Mesenchymal stem cell (in vitro differentiated cells and primary cell): ENCODE measurements at regions not wholly inside any gene's neighbourhood (a gene's known extent, or its start where the extent isn't known, plus 50 kb on each side); places are given as distances from the start of the nearest gene placed in this dataset.
"Not testable (repeated sequence)": the region's sequence is repeated elsewhere in the genome, so short reads cannot be mapped to it uniquely, and the experiment has no call there.

ENCODE experiments used
- DNase-seq: peaks from one replicate; pipeline ENCODE4 v3.0.0-alpha.2; 2013
- H2AFZ ChIP-seq: one replicate; pipeline ENCODE4 v1.6.1; 2013; ENCODE audit warnings: low read depth, mild to moderate bottlenecking, control low read depth, inconsistent platforms, low read length, moderate library complexity
- H2AK5ac ChIP-seq: 2 replicates; pipeline ENCODE4 v1.6.1; 2013; ENCODE audit warnings: low read length, moderate library complexity, mild to moderate bottlenecking, inconsistent platforms; ENCODE audit not compliant: severe bottlenecking
- H2BK120ac ChIP-seq: one replicate; pipeline ENCODE4 v1.6.1; 2013; ENCODE audit warnings: low read depth, mild to moderate bottlenecking, inconsistent platforms, low read length, moderate library complexity
- H2BK12ac ChIP-seq, 2 experiments: one replicate each; pipeline ENCODE4 v1.6.1; 2013; ENCODE audit warnings: inconsistent platforms in 2 of 2, low read length in 2 of 2, mild to moderate bottlenecking in 2 of 2, moderate library complexity in 2 of 2, control low read depth in 1 of 2
- H2BK15ac ChIP-seq: one replicate; pipeline ENCODE4 v1.6.1; 2013; ENCODE audit warnings: mild to moderate bottlenecking, low read depth, inconsistent platforms; ENCODE audit not compliant: poor library complexity, severe bottlenecking
- H2BK5ac ChIP-seq: 2 replicates; pipeline ENCODE4 v1.6.1; 2013; ENCODE audit warnings: low read depth, mild to moderate bottlenecking, low read length, control low read depth, inconsistent platforms; ENCODE audit not compliant: poor library complexity, severe bottlenecking
- H3K14ac ChIP-seq, 2 experiments: one replicate each; pipeline ENCODE4 v1.6.1; 2013; ENCODE audit warnings: inconsistent platforms in 2 of 2, low read length in 2 of 2, control low read depth in 1 of 2, mild to moderate bottlenecking in 1 of 2, moderate library complexity in 1 of 2
- H3K18ac ChIP-seq, 2 experiments: one replicate each; pipeline ENCODE4 v1.6.1; 2013; ENCODE audit warnings: inconsistent platforms in 2 of 2, low read length in 2 of 2, control low read depth in 1 of 2, low read depth in 1 of 2, mild to moderate bottlenecking in 1 of 2
- H3K23ac ChIP-seq, 2 experiments: one replicate each; pipeline ENCODE4 v1.6.1; 2013; ENCODE audit warnings: inconsistent platforms in 2 of 2, low read length in 2 of 2, mild to moderate bottlenecking in 2 of 2, moderate library complexity in 2 of 2, control low read depth in 1 of 2
- H3K27ac ChIP-seq: 2 replicates; pipeline ENCODE4 v1.5.1; 2013; ENCODE audit warnings: mild to moderate bottlenecking, moderate library complexity, low read length, control low read depth, inconsistent platforms; ENCODE audit not compliant: poor library complexity, severe bottlenecking
- H3K27me3 ChIP-seq, 2 experiments: 2 replicates each; pipeline versions ENCODE4 v1.6.1 to v1.7.0; 2013; ENCODE audit warnings: low read length in 2 of 2, mild to moderate bottlenecking in 2 of 2, moderate library complexity in 2 of 2, control low read depth in 1 of 2, inconsistent platforms in 1 of 2; ENCODE audit not compliant: control insufficient read depth in 1 of 2, insufficient read depth in 1 of 2
- H3K36me3 ChIP-seq, 2 experiments: 2 replicates each; pipeline versions ENCODE4 v1.6.1 to v1.7.0; 2013; ENCODE audit warnings: low read length in 2 of 2, control low read depth in 1 of 2, inconsistent platforms in 1 of 2, low read depth in 1 of 2, mild to moderate bottlenecking in 1 of 2; ENCODE audit not compliant: insufficient read depth in 2 of 2, control insufficient read depth in 1 of 2
- H3K4ac ChIP-seq, 2 experiments: one replicate each; pipeline ENCODE4 v1.6.1; 2013; ENCODE audit warnings: inconsistent platforms in 2 of 2, low read length in 2 of 2, mild to moderate bottlenecking in 2 of 2, moderate library complexity in 2 of 2, control low read depth in 1 of 2, low read depth in 1 of 2
- H3K4me1 ChIP-seq: 2 replicates; pipeline ENCODE4 v1.6.1; 2013; ENCODE audit warnings: low read depth, low read length, control low read depth; ENCODE audit not compliant: control insufficient read depth, insufficient read depth
- H3K4me2 ChIP-seq: 2 replicates; pipeline ENCODE4 v1.6.1; 2013; ENCODE audit warnings: low read length, mild to moderate bottlenecking, inconsistent platforms; ENCODE audit not compliant: poor library complexity, severe bottlenecking
- H3K4me3 ChIP-seq, 2 experiments: 2 replicates each; pipeline versions ENCODE4 v1.5.1 to v1.7.0; 2013; ENCODE audit warnings: low read length in 2 of 2, mild to moderate bottlenecking in 2 of 2, control low read depth in 1 of 2, low read depth in 1 of 2; ENCODE audit not compliant: insufficient read depth in 1 of 2
- H3K79me1 ChIP-seq: replicated peaks from 2 replicates; pipeline ENCODE4 v1.6.1; 2013; ENCODE audit warnings: mild to moderate bottlenecking, control low read depth, low read length, inconsistent platforms; ENCODE audit not compliant: poor library complexity, severe bottlenecking
- H3K9ac ChIP-seq: 2 replicates; pipeline ENCODE4 v1.7.0; 2013; ENCODE audit warnings: mild to moderate bottlenecking, low read length, moderate library complexity
- H3K9me3 ChIP-seq: 2 replicates; pipeline ENCODE4 v1.7.0; 2013; ENCODE audit warnings: mild to moderate bottlenecking, low read length; ENCODE audit not compliant: control insufficient read depth
- H4K8ac ChIP-seq: one replicate; pipeline ENCODE4 v1.6.1; 2013; ENCODE audit warnings: inconsistent platforms, mild to moderate bottlenecking, low read length, moderate library complexity
- H4K91ac ChIP-seq: one replicate; pipeline ENCODE4 v1.6.1; 2013; ENCODE audit warnings: mild to moderate bottlenecking, low read length, inconsistent platforms
- WGBS: methylation state at CpG from one replicate; pipeline ENCODE4 v1.1.7; 2013; ENCODE audit warnings: mixed read lengths; 5-methylcytosine and 5-hydroxymethylcytosine counted together

- Histone ChIP-seq H4K91ac (no peak overlapping the region), H2BK5ac (no peak overlapping the region), H3K4me3 (no peak overlapping the region), H3K18ac (no peak overlapping the region), H2AK5ac (no peak overlapping the region), H2AFZ (no peak overlapping the region), H3K27me3 (peaks cover 0 to 19% of the 10 kb centered on the region in 2 experiments), H3K36me3 (no peaks in the 10 kb centered on the region), H2BK120ac (no peak overlapping the region), H3K79me1 (no peaks in the 10 kb centered on the region), H3K23ac (no peak overlapping the region), H3K9ac (no peak overlapping the region), H2BK12ac (no peak overlapping the region), H4K8ac (no peak overlapping the region), H3K9me3 (no peaks in the 10 kb centered on the region), H3K4ac (no peak overlapping the region), H3K4me2 (no peak overlapping the region), H3K4me1 (no peaks in the 10 kb centered on the region), H3K14ac (no peak overlapping the region), H2BK15ac (no peak overlapping the region), H3K27ac (no peak overlapping the region)
- 84% methylated on average over 6 of the region's 6 CpGs for WGBS
- DNase-seq = no peak
Observed at GRCh38 chrX:109782994-109783700, 50.1 kb upstream of the ACSL4 start.

- Histone ChIP-seq H3K4me1 (no peaks in the 10 kb centered on the region), H3K27me3 (peaks cover 0 to 19% of the 10 kb centered on the region in 2 experiments), H4K8ac (no peak overlapping the region), H3K4me3 (no peak overlapping the region), H3K18ac (no peak overlapping the region), H2BK5ac (no peak overlapping the region), H3K4ac (no peak overlapping the region), H3K14ac (no peak overlapping the region), H2BK15ac (no peak overlapping the region), H3K27ac (no peak overlapping the region), H3K36me3 (no peaks in the 10 kb centered on the region), H2BK12ac (no peak overlapping the region), H3K9me3 (no peaks in the 10 kb centered on the region), H3K9ac (no peak overlapping the region), H2BK120ac (no peak overlapping the region), H3K4me2 (no peak overlapping the region), H2AK5ac (no peak overlapping the region), H4K91ac (no peak overlapping the region), H3K79me1 (no peaks in the 10 kb centered on the region), H3K23ac (no peak overlapping the region), H2AFZ (no peak overlapping the region)
- DNase-seq = no peak
- WGBS = 85% methylated on average over 3 of the region's 5 CpGs
Observed at GRCh38 chrX:109783701-109784079, 50.6 kb upstream of the ACSL4 start.

- Histone ChIP-seq H3K14ac (no peak overlapping the region), H3K18ac (no peak overlapping the region), H2AFZ (no peak overlapping the region), H3K4me1 (no peaks in the 10 kb centered on the region), H2BK5ac (no peak overlapping the region), H3K4me3 (no peak overlapping the region), H4K8ac (no peak overlapping the region), H2BK15ac (no peak overlapping the region), H2BK12ac (no peak overlapping the region), H3K9me3 (no peaks in the 10 kb centered on the region), H4K91ac (no peak overlapping the region), H2BK120ac (no peak overlapping the region), H3K27me3 (peaks cover 0 to 24% of the 10 kb centered on the region in 2 experiments), H3K79me1 (no peaks in the 10 kb centered on the region), H3K9ac (no peak overlapping the region), H3K4ac (no peak overlapping the region), H3K23ac (no peak overlapping the region), H3K27ac (no peak overlapping the region), H3K36me3 (no peaks in the 10 kb centered on the region), H3K4me2 (no peak overlapping the region), H2AK5ac (no peak overlapping the region)
- DNase-seq = no peak
- 100% methylated on average over 3 of the region's 4 CpGs for WGBS
Observed at GRCh38 chrX:109785053-109785452, 52.0 kb upstream of the ACSL4 start.

- H3K27ac ChIP-seq, H2BK12ac ChIP-seq, H4K91ac ChIP-seq, H3K9me3 ChIP-seq, H3K4me1 ChIP-seq, H4K8ac ChIP-seq, H3K4me3 ChIP-seq, H2BK120ac ChIP-seq, H3K79me1 ChIP-seq, DNase-seq, H2AK5ac ChIP-seq, H2AFZ ChIP-seq, H3K9ac ChIP-seq, H2BK15ac ChIP-seq, H3K36me3 ChIP-seq, H3K4ac ChIP-seq, H3K14ac ChIP-seq, H3K18ac ChIP-seq, H3K23ac ChIP-seq, H2BK5ac ChIP-seq, H3K4me2 ChIP-seq: not testable (repeated sequence)
- H3K27me3 ChIP-seq = peaks cover 0 to 22% of the 10 kb centered on the region in 2 experiments
- WGBS = 98% methylated on average over 4 of the region's 7 CpGs
Observed at GRCh38 chrX:109790511-109790910, 57.5 kb upstream of the ACSL4 start.
